Smooth muscle cell (in vitro differentiated cells): ENCODE measurements at regions not wholly inside any gene's neighbourhood (a gene's known extent, or its start where the extent isn't known, plus 50 kb on each side); places are given as distances from the start of the nearest gene placed in this dataset.

ENCODE experiments used
- DNase-seq: peaks from one replicate; lab custom pipeline; 2025; ENCODE audit not compliant: unreplicated experiment; lab: John Stamatoyannopoulos, UW
- H2AFZ ChIP-seq: fragments of 200-600 bp; sonication (generic); 2 replicates; pipeline ENCODE4 v1.6.0; 2016; ENCODE audit warnings: antibody characterized with exemption, low read depth, mild to moderate bottlenecking
- H3F3A ChIP-seq: fragments of 200-600 bp; sonication (generic); 2 replicates; pipeline ENCODE4 v1.6.0; 2017; ENCODE audit warnings: antibody characterized with exemption, low read depth
- H3K27ac ChIP-seq: fragments of 200-600 bp; sonication (generic); 2 replicates; pipeline ENCODE4 v1.5.1; 2016; ENCODE audit warnings: low read depth, mild to moderate bottlenecking
- H3K27me3 ChIP-seq: fragments of 200-600 bp; sonication (generic); 2 replicates; pipeline ENCODE4 v1.6.1; 2016; ENCODE audit warnings: low read depth, mild to moderate bottlenecking
- H3K36me3 ChIP-seq: fragments of 200-600 bp; sonication (generic); 2 replicates; pipeline ENCODE4 v1.5.1; 2016; ENCODE audit warnings: low read depth
- H3K4me1 ChIP-seq: fragments of 200-600 bp; sonication (generic); 2 replicates; pipeline ENCODE4 v1.5.1; 2016; ENCODE audit warnings: low read depth
- H3K4me2 ChIP-seq: fragments of 200-600 bp; sonication (generic); 2 replicates; pipeline ENCODE4 v1.6.0; 2016; ENCODE audit warnings: mild to moderate bottlenecking
- H3K4me3 ChIP-seq: fragments of 200-600 bp; sonication (generic); 2 replicates; pipeline ENCODE4 v1.5.1; 2016; ENCODE audit warnings: mild to moderate bottlenecking
- H3K79me2 ChIP-seq: fragments of 200-600 bp; sonication (generic); 2 replicates; pipeline ENCODE4 v1.6.0; 2016; ENCODE audit warnings: low read depth, mild to moderate bottlenecking
- H3K9ac ChIP-seq: fragments of 200-600 bp; sonication (generic); 2 replicates; pipeline ENCODE4 v1.6.0; 2016; ENCODE audit warnings: low read depth
- H3K9me3 ChIP-seq: fragments of 200-600 bp; sonication (generic); replicated peaks from 2 replicates; pipeline ENCODE4 v1.5.1; 2016; ENCODE audit warnings: low read depth
- H4K20me1 ChIP-seq: fragments of 200-600 bp; sonication (generic); 2 replicates; pipeline ENCODE4 v1.6.0; 2016; ENCODE audit warnings: low read depth
- WGBS: methylation state at CpG from one replicate; pipeline ENCODE4 v1.1.7; 2016; ENCODE audit warnings: low lambda C conversion rate; 5-methylcytosine and 5-hydroxymethylcytosine counted together
- TF ChIP-seq, protein P1 (sequence below): fragments of 200-600 bp; sonication (generic); IDR thresholded peaks from 2 replicates; pipeline ENCODE4 v1.5.1; 2017; ENCODE audit warnings: borderline replicate concordance, mild to moderate bottlenecking, antibody characterized with exemption; ENCODE audit not compliant: insufficient read depth, poor library complexity, severe bottlenecking

DNA sequence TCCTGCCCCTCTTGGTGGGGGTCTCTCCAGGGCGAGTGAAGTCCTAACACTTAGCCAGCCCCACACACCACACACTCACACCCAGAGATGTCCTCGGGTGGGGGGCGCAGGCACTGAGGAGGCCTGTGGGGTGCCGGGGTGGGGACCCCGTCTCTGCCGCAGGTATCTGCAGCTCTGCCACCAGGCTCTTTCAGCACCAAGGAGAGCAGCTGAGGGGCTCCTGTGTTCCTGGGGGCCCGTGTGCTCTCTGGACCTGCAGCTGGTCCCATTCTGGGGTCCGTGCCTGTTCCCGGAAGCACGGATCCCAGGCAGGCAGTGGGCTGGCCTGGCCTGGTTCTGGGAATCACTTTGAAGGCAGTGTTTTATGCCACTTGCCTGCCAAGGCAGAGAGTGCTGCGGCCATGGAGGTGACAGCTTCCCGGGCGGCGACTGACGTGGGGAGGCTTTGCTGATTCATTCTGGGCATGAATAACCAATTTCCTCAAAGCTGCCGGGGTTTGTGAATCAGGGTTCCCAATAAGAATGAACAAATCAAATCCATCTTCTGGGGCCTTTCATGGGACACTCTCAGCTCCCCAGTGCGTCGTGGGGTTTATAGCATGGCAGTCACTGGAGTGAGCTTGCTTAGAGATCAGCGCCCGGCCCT is 54.4 kb upstream of the SLCO4A1 start:
- Histone ChIP-seq H3K27me3 (no peaks in the 10 kb centered on the region), H3K9ac (no peak overlapping the region), H3K4me2 (no peak overlapping the region), H3K36me3 (no peaks in the 10 kb centered on the region), H3K27ac (no peak overlapping the region), H4K20me1 (no peaks in the 10 kb centered on the region), H2AFZ (no peak overlapping the region), H3K4me3 (no peak overlapping the region), H3K79me2 (no peaks in the 10 kb centered on the region), H3K4me1 (no peaks in the 10 kb centered on the region), H3K9me3 (no peaks in the 10 kb centered on the region), H3F3A (no peaks in the 10 kb centered on the region)
- DNase-seq: no peak
- 75% methylated on average over 20 of the region's 20 CpGs for WGBS
- TF ChIP-seq, protein P1, sequence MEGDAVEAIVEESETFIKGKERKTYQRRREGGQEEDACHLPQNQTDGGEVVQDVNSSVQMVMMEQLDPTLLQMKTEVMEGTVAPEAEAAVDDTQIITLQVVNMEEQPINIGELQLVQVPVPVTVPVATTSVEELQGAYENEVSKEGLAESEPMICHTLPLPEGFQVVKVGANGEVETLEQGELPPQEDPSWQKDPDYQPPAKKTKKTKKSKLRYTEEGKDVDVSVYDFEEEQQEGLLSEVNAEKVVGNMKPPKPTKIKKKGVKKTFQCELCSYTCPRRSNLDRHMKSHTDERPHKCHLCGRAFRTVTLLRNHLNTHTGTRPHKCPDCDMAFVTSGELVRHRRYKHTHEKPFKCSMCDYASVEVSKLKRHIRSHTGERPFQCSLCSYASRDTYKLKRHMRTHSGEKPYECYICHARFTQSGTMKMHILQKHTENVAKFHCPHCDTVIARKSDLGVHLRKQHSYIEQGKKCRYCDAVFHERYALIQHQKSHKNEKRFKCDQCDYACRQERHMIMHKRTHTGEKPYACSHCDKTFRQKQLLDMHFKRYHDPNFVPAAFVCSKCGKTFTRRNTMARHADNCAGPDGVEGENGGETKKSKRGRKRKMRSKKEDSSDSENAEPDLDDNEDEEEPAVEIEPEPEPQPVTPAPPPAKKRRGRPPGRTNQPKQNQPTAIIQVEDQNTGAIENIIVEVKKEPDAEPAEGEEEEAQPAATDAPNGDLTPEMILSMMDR: no peak

DNA sequence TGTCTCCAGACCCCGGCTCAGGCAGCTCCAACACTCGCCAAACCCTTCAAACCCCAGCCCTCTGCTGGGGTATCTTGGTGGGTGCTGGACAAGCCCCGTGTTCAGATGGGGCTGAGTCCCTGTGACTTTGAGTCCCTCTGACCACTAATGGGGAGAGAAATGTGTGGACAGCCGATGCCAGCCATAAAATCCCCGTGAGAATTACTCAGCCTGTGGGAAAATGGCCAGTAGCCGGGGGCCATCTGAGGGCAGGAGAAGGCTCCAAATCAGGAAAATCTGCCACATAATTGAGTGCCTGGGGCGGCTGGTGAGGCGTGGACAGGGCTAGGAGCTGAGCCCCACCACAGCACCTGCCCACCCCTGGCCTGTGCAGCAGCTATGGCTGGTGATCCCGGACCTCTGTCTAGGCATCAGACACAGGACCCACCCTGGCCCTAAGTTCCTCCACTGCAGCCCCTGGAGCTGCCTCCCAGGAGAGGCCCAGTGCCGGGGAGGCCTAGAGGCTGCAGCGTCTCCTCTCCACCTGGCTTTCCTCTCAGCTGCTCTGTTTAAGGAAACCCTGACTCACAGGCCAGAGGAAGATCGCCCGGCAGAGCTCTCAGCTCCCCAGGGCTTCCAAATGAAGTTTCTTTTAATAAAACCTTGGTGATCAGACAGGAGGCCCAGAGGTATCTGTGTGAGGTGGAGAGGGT is 53.7 kb upstream of the SLCO4A1 start:
- no peak overlapping the region for H3K4me2 ChIP-seq
- no peaks in the 10 kb centered on the region for H3K36me3 ChIP-seq
- no peak overlapping the region for H3K4me3 ChIP-seq
- no peak overlapping the region for H3K9ac ChIP-seq
- H3K79me2 ChIP-seq: no peaks in the 10 kb centered on the region
- no peaks in the 10 kb centered on the region for H3K4me1 ChIP-seq
- H2AFZ ChIP-seq: no peak overlapping the region
- TF ChIP-seq, protein P1: no peak
- DNase-seq: no peak
- H3K27ac ChIP-seq: no peak overlapping the region
- no peaks in the 10 kb centered on the region for H3F3A ChIP-seq
- H3K27me3 ChIP-seq: no peaks in the 10 kb centered on the region
- no peaks in the 10 kb centered on the region for H3K9me3 ChIP-seq
- WGBS: 83% methylated on average over 12 of the region's 13 CpGs
- no peaks in the 10 kb centered on the region for H4K20me1 ChIP-seq

DNA sequence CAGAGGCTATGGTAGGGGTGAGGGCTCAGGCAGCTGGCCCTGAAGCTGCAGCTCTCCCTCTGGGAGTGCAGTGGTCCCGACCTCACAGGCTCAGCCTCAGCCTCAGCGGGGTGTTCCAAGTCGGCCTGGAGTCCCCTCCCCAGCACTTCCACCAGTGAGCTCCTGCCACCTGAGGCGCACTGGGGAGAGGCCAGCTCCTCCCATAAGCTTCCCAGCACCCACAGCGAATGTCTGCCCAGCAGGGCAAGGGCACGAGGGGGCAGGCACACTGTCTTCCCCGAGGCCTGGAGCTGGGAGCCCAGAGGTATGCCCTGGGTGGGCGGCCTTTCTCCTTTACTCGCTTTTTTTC is 53.2 kb upstream of the SLCO4A1 start:
- no peak overlapping the region for H3K27ac ChIP-seq
- TF ChIP-seq, protein P1: no peak
- H3K36me3 ChIP-seq: no peaks in the 10 kb centered on the region
- no peak overlapping the region for H3K4me3 ChIP-seq
- no peaks in the 10 kb centered on the region for H4K20me1 ChIP-seq
- H3K9me3 ChIP-seq: no peaks in the 10 kb centered on the region
- no peaks in the 10 kb centered on the region for H3F3A ChIP-seq
- H2AFZ ChIP-seq: no peak overlapping the region
- H3K9ac ChIP-seq: no peak overlapping the region
- no peaks in the 10 kb centered on the region for H3K27me3 ChIP-seq
- H3K4me2 ChIP-seq: no peak overlapping the region
- no peaks in the 10 kb centered on the region for H3K4me1 ChIP-seq
- no peaks in the 10 kb centered on the region for H3K79me2 ChIP-seq
- DNase-seq: no peak
- WGBS: 73% methylated on average over 9 of the region's 9 CpGs

DNA sequence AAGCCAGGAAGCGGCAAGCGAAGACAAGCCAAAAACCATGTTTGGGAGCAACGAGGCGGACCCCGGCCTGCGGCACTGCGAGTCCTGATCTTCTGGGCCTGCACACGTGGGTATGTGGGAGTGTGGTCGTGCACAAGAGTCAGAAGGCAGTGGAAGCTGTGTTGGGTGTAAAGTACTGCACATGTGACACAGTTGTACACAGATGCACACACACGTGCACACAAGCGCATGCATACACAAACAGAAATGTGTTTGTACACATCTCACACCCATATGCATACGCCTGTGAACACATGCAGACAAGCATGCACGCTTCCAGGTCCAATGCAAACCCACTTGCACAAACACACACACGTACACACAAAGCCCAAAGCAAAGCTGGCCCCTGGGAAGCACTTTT is 52.6 kb upstream of the SLCO4A1 start:
- H3K27me3 ChIP-seq: no peaks in the 10 kb centered on the region
- DNase-seq: no peak
- no peaks in the 10 kb centered on the region for H3K36me3 ChIP-seq
- no peaks in the 10 kb centered on the region for H3K9me3 ChIP-seq
- no peaks in the 10 kb centered on the region for H3F3A ChIP-seq
- no peak overlapping the region for H3K4me3 ChIP-seq
- H4K20me1 ChIP-seq: no peaks in the 10 kb centered on the region
- no peak overlapping the region for H2AFZ ChIP-seq
- TF ChIP-seq, protein P1: no peak
- no peak overlapping the region for H3K9ac ChIP-seq
- H3K4me1 ChIP-seq: no peaks in the 10 kb centered on the region
- WGBS: 90% methylated on average over 14 of the region's 14 CpGs
- no peak overlapping the region for H3K4me2 ChIP-seq
- H3K27ac ChIP-seq: no peak overlapping the region
- no peaks in the 10 kb centered on the region for H3K79me2 ChIP-seq
